ENCODE measurements at regions not wholly inside any gene's neighbourhood (a gene's known extent, or its start where the extent isn't known, plus 50 kb on each side); places are given as distances from the start of the nearest gene placed in this dataset.

GRCh38 chr14:48537600-48537999 is 862.2 kb upstream of the MDGA2 start:
- TF ChIP-seq CTCF (IDR thresholded peaks at IDR 0.05 in 4 of 5, conservative IDR thresholded peaks at IDR 0.05 in 1 of 5) (no peak), POLR2A (IDR thresholded peaks at IDR 0.05) (no peak)

Data from gastrocnemius medialis (tissue), 4 donors.